Left lobe of liver (tissue), 2 donors: ENCODE measurements at regions not wholly inside any gene's neighbourhood (a gene's known extent, or its start where the extent isn't known, plus 50 kb on each side); places are given as distances from the start of the nearest gene placed in this dataset.
"Not testable (repeated sequence)": the region's sequence is repeated elsewhere in the genome, so short reads cannot be mapped to it uniquely, and the experiment has no call there.

ENCODE experiments used
- ATAC-seq: fragments of 200-7000 bp; cut with Tn5 transposase; one replicate; pipeline ENCODE4 v1.9.1; 2020; ENCODE audit warnings: mild to moderate bottlenecking, moderate library complexity
- DNase-seq: peaks from one replicate; pipeline ENCODE4 v3.0.0-alpha.2; 2020; ENCODE audit warnings: low spot score
- donor health status: DM: no; HTN: no; CAD: no; lungs with moderate emphysema.
- donor health status: DM: no; HTN: yes; CAD: no.

- ATAC-seq (no peak), DNase-seq (no peak)
Measured at GRCh38 chr7:138214926-138215325, 138.7 kb downstream of the AKR1D1 start.

GRCh38 chr7:138220321-138220720 is 144.1 kb downstream of the AKR1D1 start:
- DNase-seq, ATAC-seq: not testable (repeated sequence)

DNA sequence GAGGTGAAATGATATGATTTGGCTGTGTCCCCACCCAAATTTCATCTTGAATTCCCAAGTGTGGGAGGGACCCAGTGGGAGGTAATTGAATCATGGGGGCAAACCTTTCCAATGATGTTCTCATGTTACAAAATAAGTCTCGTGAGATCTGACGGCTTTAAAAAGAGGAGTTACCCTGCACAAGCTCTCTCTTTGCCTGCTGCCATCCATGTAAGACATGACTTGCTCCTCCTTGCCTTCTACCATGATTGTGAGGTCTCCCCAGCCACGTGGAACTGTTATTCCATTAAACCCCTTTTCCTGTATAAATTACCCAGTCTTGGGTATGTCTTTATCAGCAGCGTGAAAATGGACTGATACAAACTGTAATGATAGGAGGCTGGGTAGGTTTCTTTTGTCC is 145.1 kb downstream of the AKR1D1 start:
- DNase-seq, ATAC-seq: not testable (repeated sequence)

- ATAC-seq (no peak), DNase-seq (no peak)
Measured at GRCh38 chr7:138223402-138223879, 147.2 kb downstream of the AKR1D1 start.

DNA sequence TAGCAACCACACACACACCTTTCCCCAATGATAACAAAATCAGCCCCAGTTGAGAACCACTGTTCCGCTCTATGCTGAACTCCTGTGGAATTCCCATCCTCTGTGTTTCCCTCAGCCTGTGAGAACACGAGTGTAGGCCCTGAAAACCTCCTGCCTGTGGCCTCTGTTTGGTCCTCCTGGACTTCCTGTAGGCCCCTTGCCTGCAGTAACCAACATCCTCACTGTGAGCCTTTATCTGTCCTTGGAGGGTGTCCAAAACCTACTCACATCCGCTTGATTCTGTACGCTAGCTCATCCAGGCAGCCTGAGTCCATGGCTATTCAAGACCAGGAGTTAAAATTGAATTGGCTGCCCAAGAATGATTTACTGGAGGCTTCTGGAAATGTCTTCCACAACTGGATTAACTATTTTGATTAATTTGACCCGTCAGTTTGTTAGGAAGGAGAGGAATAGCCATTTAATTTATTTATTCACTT is 149.8 kb downstream of the AKR1D1 start:
- no peak for DNase-seq

DNA sequence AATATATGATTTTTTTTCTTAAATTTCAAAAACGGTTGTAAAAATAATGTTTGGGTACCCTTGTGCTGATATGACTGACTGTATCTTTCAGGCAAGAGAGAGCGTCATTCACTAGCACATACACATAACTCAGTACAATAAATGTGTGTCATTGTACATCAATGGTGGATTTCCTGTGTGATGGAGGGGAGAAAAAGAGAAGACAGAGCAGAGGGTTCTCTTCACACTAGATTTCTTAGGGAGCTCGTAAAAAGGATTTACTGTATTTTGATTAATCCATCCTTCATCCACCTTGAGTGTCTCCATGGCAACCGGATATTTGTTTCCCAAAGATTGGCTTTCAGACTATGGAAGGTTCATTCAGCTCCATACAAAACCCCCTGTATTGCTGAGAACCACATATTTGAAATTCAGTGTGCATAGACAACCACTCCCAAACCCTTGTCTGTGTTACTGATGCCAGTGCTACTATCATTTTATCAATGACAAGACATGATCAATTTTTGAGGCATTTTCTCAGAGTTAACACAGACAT is 150.6 kb downstream of the AKR1D1 start:
- ATAC-seq (no peak), DNase-seq (no peak)

More for the DNA sequence above, 149.8 kb downstream of the AKR1D1 start:
- ATAC-seq = peak; percentile 79

- ATAC-seq (no peak), DNase-seq (no peak)
Measured at GRCh38 chr7:138228119-138228518, 151.9 kb downstream of the AKR1D1 start.

DNA sequence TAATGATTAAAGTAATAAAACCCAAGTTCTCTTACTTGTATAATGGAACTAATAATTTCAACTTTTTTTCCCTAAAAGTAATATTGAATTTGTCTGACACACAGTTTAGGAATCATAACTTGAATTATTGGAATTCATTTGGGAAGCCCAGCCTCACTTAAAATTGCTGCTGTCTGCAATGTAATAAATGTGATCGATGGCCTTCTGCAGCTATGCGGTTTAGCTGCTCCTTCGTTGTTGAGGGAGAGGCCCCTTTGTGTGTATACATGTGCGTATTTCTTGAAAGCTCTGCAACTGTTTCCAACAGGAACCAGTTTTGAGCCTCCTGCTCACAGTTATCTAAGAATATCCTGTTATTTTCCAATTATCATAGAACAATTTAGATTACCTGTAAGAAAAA is 152.5 kb downstream of the AKR1D1 start:
- DNase-seq = no peak
- ATAC-seq = no peak

DNA sequence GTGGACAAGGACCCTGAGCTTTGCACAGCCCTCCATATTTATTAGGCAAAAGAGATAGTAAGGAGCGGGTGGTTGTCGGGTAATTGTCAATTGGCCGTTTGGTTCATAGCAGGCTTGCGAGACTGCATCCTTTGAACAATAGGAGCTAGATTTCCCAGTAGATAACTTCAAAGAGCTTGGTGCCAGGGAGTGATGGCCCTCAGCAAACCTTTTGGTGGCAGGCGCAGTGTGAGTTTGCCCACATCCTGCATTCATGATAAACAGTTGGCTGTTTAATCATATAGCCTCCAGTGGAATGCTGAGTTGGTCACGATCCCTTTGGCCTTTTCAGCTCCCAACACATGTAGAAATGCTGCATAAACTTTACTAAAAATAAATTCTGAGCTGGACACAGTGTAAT is 156.9 kb downstream of the AKR1D1 start:
- DNase-seq = no peak
- no peak for ATAC-seq

DNA sequence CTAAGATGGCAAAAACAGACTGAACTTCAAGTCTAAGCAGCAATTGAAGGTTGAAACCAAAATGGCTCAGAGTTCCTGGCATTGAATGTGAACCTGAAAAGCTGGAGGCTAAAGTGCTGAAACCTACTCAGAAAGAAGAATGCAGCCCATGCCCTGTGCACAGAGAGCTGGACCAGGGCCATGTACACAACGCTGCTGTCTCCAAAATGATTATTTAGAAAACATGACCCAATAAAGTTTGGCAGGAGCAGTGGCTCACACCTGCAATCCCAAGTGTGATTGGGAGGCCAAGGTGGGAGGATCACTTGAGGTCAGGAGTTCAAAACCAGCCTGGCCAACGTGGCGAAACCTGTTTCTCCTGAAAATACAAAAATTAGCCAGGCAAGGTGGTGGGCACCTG is 158.9 kb downstream of the AKR1D1 start:
- ATAC-seq = peak; percentile 81
- DNase-seq = peak; percentile 92

- DNase-seq = no peak
- ATAC-seq = peak; percentile 47
Measured at GRCh38 chr7:138237995-138238394, 161.7 kb downstream of the AKR1D1 start.

DNA sequence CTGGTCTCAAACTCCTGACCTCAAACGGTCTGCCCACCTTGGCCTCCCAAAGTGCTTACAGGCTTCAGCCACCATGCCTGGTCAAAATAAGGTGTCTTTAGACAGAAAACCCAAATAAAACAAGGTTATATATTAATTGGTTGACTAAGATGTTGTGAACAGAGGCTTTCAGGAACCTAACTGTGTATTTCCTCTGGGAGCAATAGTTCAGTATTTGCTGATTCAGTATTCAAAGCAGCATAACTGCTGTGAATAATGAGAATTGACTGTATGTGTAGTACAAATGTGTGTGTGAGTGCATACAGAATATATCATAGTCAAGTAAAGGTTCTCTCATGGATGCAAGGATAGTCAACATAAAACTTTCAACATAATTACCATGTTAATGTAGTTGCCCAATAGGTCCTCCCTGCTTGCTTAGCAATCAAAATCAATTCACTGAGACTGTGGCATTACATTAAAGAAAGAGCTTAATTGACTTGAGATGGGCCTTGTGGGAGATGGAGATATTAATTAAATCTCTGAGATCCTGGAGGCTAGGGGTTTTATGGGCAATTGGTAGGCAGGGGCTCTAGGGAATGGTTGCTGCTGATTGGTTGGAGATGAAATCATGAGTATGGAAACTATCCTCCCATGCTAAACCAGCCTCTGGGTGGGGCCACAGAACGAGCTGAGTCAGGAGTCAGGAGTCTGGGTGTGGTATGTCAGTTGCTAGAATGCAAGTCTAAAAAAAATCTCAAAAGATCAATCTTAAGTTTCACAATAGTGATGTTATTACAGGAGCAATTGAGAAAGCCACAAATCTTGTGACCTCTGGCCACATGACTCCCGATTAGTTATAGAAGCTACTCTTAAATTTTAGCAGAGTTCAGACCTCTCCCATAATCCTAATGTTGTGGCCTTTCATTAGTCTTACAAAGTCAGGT is 162.7 kb downstream of the AKR1D1 start:
- ATAC-seq (no peak), DNase-seq (no peak)

DNA sequence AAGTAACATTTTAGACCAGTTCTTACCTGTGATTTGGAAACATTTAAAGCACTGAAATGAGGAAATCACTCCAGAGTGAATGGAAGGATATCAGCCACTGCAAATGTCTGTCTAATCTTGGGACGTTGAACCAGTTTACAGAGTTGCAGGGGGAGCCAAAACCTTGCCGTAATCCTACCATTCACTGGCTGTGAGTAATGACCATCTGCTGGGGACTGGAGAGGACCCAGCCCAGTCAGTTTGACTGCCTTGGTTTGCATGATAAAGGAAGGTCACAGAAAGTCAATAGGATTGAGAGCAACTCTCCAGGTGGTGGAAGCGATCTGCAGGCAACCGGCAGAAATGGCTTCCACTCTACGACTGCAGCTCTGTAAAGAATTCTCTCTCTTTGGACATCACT is 167.2 kb downstream of the AKR1D1 start:
- DNase-seq = peak; percentile 80
- peak; percentile 90 for ATAC-seq

DNA sequence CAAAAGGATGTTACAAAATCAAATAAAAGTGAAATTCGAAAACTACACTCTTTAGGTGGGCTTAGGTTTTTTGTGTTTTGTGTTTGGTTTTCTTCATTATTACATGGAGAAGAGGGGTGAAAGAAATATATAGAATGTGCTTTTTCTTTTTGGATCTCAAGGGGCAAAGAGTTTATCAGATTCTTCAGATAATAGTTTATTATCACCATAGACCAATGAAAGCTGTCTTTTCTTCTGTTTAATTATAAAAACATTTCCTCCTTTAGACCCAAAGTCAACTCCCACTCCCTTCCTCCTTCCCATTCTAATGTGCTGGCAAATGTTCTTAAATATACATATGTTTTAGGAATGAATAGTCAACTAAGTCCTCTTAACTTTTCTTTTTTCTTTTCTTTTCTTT is 167.6 kb downstream of the AKR1D1 start:
- no peak for DNase-seq
- ATAC-seq = no peak

DNA sequence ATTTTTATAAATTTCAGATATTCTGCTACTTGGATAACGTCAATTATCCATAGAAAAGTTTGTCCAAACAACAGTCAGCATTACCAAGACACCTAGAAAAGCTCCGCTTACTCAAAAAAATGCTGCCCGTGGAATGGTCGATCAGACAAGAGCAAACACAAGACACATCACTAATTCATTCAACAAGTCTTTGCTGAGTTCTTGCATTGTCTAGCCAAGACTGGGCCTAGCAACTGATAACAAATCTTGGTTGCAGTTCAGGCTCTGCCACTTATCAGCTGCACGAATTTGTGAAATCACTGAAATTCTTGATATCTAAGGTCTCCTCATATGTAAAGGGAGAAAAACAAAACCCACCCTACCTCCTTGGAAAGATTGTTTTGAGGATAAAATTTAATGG is 168.3 kb downstream of the AKR1D1 start:
- DNase-seq = no peak

DNA sequence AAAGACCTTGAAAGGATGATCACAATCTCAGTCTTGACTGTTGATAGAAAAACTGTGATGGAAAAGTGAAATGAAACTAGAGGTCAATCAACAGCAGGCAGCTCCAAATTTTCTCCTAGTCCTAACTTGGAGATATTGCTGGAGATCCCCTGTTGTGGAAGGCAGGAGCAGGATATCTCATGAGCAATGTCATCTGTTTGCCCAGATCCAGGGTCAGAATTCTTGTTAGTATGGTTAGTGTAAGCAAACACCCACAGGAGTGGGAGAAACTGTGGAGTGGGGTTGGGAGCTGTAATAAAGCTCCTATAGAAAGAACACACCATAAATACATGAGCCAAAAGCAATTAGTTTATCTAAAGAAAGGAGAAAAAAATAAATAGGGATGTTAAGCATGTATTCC is 169.0 kb downstream of the AKR1D1 start:
- DNase-seq = no peak
- ATAC-seq = peak; percentile 22

More for the DNA sequence above, 168.3 kb downstream of the AKR1D1 start:
- ATAC-seq = no peak

- DNase-seq (no peak), ATAC-seq (peak; percentile 76)
Measured at GRCh38 chr7:138245682-138246081, 169.4 kb downstream of the AKR1D1 start.

GRCh38 chr7:138246428-138246827 is 170.2 kb downstream of the AKR1D1 start:
- ATAC-seq (no peak), DNase-seq (no peak)

- no peak for DNase-seq
- ATAC-seq = no peak
Measured at GRCh38 chr7:138247081-138247480, 170.8 kb downstream of the AKR1D1 start.

DNA sequence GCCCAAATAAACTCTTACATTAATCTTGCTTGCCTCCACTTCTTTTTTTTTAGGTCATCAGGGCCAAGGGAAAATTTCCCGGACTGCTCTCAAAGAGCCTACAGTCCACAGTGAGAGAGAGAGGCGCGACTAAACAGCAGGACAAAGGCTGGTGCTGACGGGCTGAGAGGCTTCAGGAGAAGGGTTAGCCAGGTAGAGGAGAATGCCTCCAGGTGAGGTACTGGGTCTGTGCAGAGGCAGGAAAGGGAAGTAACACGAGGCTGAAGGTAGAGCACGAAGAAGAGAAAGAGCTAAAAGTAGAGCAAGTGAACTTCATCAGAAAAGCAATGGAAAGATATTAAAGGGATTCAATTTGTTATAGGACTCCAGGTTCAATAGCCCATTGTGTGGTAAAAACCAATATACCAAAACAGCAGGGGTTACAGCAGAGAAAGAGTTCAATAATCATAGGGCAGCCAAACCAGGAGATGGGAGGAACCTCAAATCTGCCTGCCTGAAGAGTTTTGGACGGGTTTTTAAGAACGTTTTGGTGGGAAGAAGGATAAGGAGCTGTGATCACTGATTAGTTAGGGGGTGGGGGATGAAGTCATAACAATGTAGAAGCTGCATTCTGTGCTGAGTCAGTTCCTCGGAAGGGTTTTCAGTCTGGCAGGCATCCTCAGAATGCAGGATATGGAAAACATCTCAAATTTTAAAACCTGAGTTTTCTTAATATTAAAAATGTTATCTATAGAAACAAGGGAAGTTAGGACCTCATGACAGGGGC is 171.5 kb downstream of the AKR1D1 start:
- no peak for ATAC-seq
- no peak for DNase-seq

- ATAC-seq = no peak
Measured at GRCh38 chr7:138248609-138249008, 172.3 kb downstream of the AKR1D1 start.

More at GRCh38 chr7:138248609-138249008, 172.3 kb downstream of the AKR1D1 start:
- DNase-seq = no peak
